ENCODE measurements at regions not wholly inside any gene's neighbourhood (a gene's known extent, or its start where the extent isn't known, plus 50 kb on each side); places are given as distances from the start of the nearest gene placed in this dataset.
A peak's percentile ranks its signal among the peaks of the same experiment; 100 is the strongest.

DNA sequence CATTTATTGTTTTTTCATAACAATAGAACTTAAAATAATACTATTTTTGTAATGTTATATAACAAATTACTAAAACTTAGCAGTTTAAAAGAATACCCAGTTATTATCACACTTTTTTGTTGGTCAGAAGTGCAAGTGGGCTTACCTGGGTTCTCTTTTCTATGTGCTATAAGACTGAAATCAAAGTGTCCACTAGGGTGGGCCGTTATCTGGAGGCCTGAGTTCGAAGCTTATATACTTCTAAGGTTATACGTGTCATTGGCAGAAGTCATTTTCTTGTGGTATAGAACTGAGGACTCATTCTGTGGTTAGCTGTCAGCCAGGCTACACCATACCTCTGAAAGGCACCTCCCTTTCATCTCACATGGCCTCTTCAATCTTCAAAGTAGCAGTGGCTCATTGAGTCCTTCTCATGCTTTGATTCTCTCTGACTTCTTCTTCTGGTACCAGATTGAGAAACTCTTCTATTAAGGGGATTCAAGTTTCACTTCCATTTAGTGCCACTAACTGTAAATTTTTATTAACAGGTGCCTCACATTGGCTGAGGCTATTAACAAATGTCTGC lies 414.3 kb downstream of the AMY1C start:
- TF ChIP-seq POLR2A (IDR thresholded peaks at IDR 0.05), result no peak
- TF ChIP-seq POLR2AphosphoS5 (IDR thresholded peaks at IDR 0.05), result no peak
- Histone ChIP-seq H3K4me1 (no peaks in the 10 kb centered on the region), H3K9me3 (peaks cover 0 to 8% (median 0%) of the 10 kb centered on the region in 8 donors), H3K4me3 (no peak overlapping the region), H3K27ac (no peak overlapping the region), H3K36me3 (no peaks in the 10 kb centered on the region), H3K27me3 (replicated peaks in 1 of 7) (no peaks in the 10 kb centered on the region)
- 73 to 97% (median 77%) methylated on average over 3 of the region's 3 CpGs for WGBS, 5 donors
- intact Hi-C loops (cut with DNase I; ENCODE audit: low total_unique reads), result no loop called here
- no peak for DNase-seq

DNA sequence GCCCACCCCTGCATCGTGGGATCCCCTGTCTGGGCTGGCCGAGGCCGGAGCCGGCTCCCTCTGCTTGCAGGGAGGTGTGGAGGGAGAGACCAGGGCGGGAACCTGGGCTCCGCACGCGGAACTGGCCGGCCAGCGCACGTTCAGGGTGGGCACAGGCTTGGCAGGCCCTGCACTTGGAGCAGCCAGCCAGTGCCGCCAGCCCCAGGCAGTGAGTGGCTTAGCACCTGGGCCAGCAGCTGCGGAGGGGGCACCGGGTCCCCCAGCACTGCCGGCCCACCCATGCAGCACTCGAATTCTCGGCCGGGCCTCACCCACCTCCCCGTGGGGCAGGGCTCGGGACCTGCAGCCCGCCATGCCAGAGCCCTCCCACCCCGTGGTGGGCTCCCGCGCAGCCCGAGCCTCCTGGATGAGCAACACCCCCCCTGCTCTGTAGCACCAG lies 422.6 kb downstream of the AMY1C start:
- Histone ChIP-seq H3K27ac (no peak overlapping the region), H3K9me3 (peaks cover 0 to 41% (median 19%) of the 10 kb centered on the region in 8 donors), H3K36me3 (no peaks in the 10 kb centered on the region), H3K27me3 (replicated peaks in 1 of 7) (no peaks in the 10 kb centered on the region), H3K4me3 (no peak overlapping the region), H3K4me1 (no peaks in the 10 kb centered on the region)
- TF ChIP-seq, protein P1, sequence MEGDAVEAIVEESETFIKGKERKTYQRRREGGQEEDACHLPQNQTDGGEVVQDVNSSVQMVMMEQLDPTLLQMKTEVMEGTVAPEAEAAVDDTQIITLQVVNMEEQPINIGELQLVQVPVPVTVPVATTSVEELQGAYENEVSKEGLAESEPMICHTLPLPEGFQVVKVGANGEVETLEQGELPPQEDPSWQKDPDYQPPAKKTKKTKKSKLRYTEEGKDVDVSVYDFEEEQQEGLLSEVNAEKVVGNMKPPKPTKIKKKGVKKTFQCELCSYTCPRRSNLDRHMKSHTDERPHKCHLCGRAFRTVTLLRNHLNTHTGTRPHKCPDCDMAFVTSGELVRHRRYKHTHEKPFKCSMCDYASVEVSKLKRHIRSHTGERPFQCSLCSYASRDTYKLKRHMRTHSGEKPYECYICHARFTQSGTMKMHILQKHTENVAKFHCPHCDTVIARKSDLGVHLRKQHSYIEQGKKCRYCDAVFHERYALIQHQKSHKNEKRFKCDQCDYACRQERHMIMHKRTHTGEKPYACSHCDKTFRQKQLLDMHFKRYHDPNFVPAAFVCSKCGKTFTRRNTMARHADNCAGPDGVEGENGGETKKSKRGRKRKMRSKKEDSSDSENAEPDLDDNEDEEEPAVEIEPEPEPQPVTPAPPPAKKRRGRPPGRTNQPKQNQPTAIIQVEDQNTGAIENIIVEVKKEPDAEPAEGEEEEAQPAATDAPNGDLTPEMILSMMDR (IDR thresholded peaks at IDR 0.05 in 8 of 11, conservative IDR thresholded peaks at IDR 0.05 in 3 of 11), result no peak
- intact Hi-C loops (cut with DNase I; ENCODE audit: low total_unique reads), result no loop called here
- 89 to 100% (median 94%) methylated on average over 4 to 25 of the region's 25 CpGs for WGBS, 5 donors
- peak; percentile 73 for DNase-seq

DNA sequence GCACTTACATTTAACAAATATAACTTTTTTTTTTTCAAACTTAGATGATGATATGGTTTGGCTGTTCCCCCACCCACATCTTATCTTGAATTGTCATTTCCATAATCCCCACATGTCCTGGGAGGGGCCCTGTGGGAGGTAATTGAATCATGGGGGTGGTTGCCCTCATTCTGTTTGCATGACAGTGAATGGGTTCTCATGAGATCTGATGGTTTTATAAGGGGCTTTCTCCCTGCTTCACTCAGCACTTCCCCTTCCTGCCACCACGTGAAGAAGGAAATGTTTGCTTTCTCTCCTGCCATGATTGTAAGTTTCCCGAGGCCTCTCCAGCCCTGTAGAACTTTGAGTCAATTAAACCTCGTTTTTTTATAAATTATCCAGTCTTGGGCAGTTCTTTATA lies 432.6 kb downstream of the AMY1C start:
- WGBS, 5 donors, result 17 to 34% (median 23%) methylated on average over 3 of the region's 3 CpGs
- H3K27ac ChIP-seq, result no peak overlapping the region
- DNase-seq, result no peak
- intact Hi-C loops (cut with DNase I; ENCODE audit: low total_unique reads), result no loop called here
- H3K36me3 ChIP-seq, result no peaks in the 10 kb centered on the region
- H3K4me1 ChIP-seq, result no peaks in the 10 kb centered on the region
- TF ChIP-seq POLR2A (IDR thresholded peaks at IDR 0.05) (no peak), POLR2AphosphoS5 (IDR thresholded peaks at IDR 0.05) (no peak)
- TF ChIP-seq, protein P1 (IDR thresholded peaks at IDR 0.05 in 8 of 11, conservative IDR thresholded peaks at IDR 0.05 in 3 of 11), result no peak
- peaks cover 0 to 5% (median 0%) of the 10 kb centered on the region in 8 donors for H3K9me3 ChIP-seq
- H3K27me3 ChIP-seq (replicated peaks in 1 of 7), result no peaks in the 10 kb centered on the region
- no peak overlapping the region for H3K4me3 ChIP-seq

DNA sequence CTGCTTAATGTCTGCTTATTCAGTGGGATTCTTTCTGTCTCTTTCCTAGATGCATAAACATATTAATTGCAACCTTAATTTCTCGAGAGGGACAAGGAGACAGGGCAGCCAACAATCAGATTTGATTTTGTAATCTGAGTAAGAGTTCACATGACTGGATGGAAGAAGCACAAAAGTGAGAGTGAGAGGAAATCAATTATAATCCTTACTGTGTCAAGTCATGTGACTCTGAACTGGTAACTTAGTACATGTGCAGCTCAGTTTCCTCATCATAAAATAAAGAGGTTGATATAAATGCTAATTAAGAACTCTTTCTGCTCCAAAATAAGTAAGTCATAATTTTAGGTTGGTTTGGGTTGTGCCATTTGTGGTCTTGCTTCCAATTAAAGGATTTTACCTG lies 439.5 kb downstream of the AMY1C start:
- intact Hi-C loops (cut with DNase I; ENCODE audit: low total_unique reads), result no loop called here
- no peaks in the 10 kb centered on the region for H3K36me3 ChIP-seq
- H3K9me3 ChIP-seq, result peaks cover 0 to 11% (median 0%) of the 10 kb centered on the region in 8 donors
- H3K27me3 ChIP-seq (replicated peaks in 1 of 7), result no peaks in the 10 kb centered on the region
- 56 to 76% (median 66%) methylated on average over 1 of the region's 1 CpG for WGBS, 5 donors
- H3K4me3 ChIP-seq, result no peak overlapping the region
- no peak for DNase-seq
- TF ChIP-seq, protein P1 (IDR thresholded peaks at IDR 0.05 in 8 of 11, conservative IDR thresholded peaks at IDR 0.05 in 3 of 11), result no peak
- no peak for TF ChIP-seq POLR2A (IDR thresholded peaks at IDR 0.05)
- TF ChIP-seq POLR2AphosphoS5 (IDR thresholded peaks at IDR 0.05), result no peak
- H3K4me1 ChIP-seq, result no peaks in the 10 kb centered on the region
- H3K27ac ChIP-seq, result no peak overlapping the region

DNA sequence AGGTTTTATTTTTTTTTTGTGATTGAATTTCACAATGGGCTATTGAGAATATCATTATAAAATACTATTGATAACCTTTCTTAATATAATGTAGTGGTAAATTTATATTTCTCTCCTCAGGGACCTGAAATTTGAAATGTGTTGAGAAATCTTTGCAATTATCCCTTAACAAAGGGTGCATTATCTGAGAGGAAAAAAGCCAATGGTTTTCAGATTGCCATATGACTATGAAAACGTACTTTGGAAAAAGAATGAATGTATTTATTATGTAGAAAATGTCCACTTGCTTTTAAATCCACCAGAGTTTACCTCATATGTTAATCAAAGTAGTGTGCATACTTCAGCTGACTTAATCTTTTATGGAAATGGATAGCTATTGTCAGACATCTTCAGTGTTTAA lies 441.1 kb downstream of the AMY1C start:
- no peak overlapping the region for H3K27ac ChIP-seq
- no peak for DNase-seq
- intact Hi-C loops (cut with DNase I; ENCODE audit: low total_unique reads), result no loop called here
- H3K9me3 ChIP-seq, result peaks cover 0 to 11% (median 0%) of the 10 kb centered on the region in 8 donors
- no peaks in the 10 kb centered on the region for H3K4me1 ChIP-seq
- H3K36me3 ChIP-seq, result no peaks in the 10 kb centered on the region
- no peak overlapping the region for H3K4me3 ChIP-seq
- WGBS, 5 donors, result 46 to 63% (median 58%) methylated on average over 1 of the region's 1 CpG
- no peaks in the 10 kb centered on the region for H3K27me3 ChIP-seq (replicated peaks in 1 of 7)
- TF ChIP-seq POLR2A (IDR thresholded peaks at IDR 0.05) (no peak), POLR2AphosphoS5 (IDR thresholded peaks at IDR 0.05) (no peak)
- TF ChIP-seq, protein P1 (IDR thresholded peaks at IDR 0.05 in 8 of 11, conservative IDR thresholded peaks at IDR 0.05 in 3 of 11), result no peak
